ENCODE measurements at regions not wholly inside any gene's neighbourhood (a gene's known extent, or its start where the extent isn't known, plus 50 kb on each side); places are given as distances from the start of the nearest gene placed in this dataset.

GRCh38 chr4:123327846-123328429 lies 68.7 kb upstream of the SPRY1 start:
- DNase-seq, result no peak

- no peak for DNase-seq
Observed at GRCh38 chr4:123338715-123339114, 57.9 kb upstream of the SPRY1 start.

- no peak for DNase-seq
Observed at GRCh38 chr4:123339507-123340380, 56.9 kb upstream of the SPRY1 start.

DNA sequence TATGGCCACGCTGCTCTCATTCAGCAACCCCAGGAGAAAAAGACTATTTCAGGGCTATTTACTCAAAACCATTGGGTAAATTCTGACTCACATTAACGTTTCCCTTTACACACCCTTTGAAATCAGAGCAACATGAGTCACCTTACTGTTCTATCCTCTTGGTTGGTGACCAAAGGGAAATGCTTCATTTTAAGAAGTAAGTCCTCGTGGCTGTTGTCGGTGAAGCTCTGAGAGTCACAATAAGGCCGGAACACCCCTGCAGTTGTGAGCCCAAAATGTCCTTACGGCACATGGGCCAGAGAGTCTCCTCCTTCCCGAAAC lies 56.3 kb upstream of the SPRY1 start:
- no peak for DNase-seq

GRCh38 chr4:123342498-123342897 lies 54.1 kb upstream of the SPRY1 start:
- no peak for DNase-seq

- DNase-seq, result no peak
Observed at GRCh38 chr4:123343400-123344041, 53.1 kb upstream of the SPRY1 start.

DNA sequence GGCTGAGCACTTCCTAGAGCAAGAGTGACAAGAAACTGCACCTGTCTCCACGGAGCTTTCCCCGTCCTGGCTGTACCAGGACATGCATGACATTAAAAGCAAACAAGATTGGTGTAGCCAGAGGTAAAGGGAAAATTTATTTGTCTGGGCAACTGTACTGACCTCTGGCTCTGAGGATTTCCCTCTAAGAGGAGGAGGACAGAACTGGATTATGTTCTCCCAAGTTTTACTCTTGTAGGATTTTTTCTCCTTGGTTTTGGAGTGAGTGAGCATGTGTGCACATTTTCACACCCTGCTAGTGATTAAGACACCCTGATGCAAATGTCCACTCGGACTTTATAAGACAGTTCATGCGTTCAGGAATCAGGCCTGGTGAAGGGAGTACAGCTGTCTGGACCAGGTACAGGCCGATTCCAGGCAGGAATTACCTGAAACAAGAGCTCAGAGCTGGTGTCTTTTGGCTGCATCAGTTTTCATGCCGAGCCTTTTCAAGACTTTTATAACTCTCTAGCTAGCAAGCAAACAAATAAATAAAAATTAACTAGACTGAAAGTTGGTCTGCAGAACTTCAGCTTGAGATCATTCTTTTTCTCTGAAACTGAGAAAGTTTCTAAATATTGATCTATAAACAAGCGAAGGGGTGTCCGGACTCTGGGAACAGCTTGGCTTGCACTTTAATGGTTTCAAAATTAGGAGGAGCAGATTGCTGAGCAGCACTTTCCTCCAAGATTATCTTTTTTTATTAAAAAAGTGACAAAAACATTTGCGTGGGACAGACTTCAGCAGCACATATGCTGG lies 51.3 kb upstream of the SPRY1 start:
- DNase-seq, result no peak

- no peak for DNase-seq
Observed at GRCh38 chr4:123345935-123346300, 50.7 kb upstream of the SPRY1 start.

- no peak for DNase-seq
Observed at GRCh38 chr4:123346330-123346940, 50.2 kb upstream of the SPRY1 start.

Measured in hindlimb muscle (tissue), 1 donor.